ENCODE measurements at regions not wholly inside any gene's neighbourhood (a gene's known extent, or its start where the extent isn't known, plus 50 kb on each side); places are given as distances from the start of the nearest gene placed in this dataset.

DNA sequence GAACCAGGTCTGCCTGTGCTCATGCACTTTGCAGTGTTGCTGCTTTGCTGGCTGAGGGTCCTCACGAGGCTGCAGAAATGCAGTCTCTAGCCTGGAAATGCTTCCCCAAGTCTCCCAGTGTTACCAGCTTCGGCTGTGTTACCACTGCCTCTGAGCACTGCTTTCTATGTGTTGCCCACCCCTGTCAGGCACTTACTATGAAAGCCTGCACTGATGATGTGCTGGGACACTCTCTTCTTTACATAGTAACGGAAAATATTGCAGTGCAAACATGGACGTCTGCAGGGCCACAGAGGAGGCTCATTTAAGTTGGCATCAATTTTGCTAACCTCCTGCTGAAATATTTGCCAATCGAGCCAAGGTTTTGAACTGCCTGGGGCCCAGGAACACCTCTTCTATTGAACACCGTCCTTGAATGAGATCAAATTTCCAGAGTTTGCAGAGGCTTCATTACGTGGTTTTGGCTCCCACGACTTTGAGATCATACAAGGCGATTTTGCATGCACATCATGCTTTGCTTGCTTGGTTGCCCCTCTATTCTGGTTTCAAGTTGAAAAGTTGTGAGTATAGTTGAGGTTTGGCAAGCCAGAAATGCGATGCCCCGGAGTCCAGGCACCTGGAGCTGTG is 404.7 kb upstream of the PODXL start:
- no peaks in the 10 kb centered on the region for H3K36me3 ChIP-seq
- H3K9me3 ChIP-seq: no peaks in the 10 kb centered on the region
- no peaks in the 10 kb centered on the region for H3K4me1 ChIP-seq
- intact Hi-C loops (cut with DNase I; ENCODE audit: low total_unique reads): no loop called here
- no peaks in the 10 kb centered on the region for H3K27me3 ChIP-seq
- no peak for DNase-seq
- no peak overlapping the region for H3K27ac ChIP-seq
- no peak overlapping the region for H3K4me3 ChIP-seq
- TF ChIP-seq, protein P1, sequence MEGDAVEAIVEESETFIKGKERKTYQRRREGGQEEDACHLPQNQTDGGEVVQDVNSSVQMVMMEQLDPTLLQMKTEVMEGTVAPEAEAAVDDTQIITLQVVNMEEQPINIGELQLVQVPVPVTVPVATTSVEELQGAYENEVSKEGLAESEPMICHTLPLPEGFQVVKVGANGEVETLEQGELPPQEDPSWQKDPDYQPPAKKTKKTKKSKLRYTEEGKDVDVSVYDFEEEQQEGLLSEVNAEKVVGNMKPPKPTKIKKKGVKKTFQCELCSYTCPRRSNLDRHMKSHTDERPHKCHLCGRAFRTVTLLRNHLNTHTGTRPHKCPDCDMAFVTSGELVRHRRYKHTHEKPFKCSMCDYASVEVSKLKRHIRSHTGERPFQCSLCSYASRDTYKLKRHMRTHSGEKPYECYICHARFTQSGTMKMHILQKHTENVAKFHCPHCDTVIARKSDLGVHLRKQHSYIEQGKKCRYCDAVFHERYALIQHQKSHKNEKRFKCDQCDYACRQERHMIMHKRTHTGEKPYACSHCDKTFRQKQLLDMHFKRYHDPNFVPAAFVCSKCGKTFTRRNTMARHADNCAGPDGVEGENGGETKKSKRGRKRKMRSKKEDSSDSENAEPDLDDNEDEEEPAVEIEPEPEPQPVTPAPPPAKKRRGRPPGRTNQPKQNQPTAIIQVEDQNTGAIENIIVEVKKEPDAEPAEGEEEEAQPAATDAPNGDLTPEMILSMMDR (IDR thresholded peaks at IDR 0.05): no peak
- no peak for TF ChIP-seq POLR2A (IDR thresholded peaks at IDR 0.05)

DNA sequence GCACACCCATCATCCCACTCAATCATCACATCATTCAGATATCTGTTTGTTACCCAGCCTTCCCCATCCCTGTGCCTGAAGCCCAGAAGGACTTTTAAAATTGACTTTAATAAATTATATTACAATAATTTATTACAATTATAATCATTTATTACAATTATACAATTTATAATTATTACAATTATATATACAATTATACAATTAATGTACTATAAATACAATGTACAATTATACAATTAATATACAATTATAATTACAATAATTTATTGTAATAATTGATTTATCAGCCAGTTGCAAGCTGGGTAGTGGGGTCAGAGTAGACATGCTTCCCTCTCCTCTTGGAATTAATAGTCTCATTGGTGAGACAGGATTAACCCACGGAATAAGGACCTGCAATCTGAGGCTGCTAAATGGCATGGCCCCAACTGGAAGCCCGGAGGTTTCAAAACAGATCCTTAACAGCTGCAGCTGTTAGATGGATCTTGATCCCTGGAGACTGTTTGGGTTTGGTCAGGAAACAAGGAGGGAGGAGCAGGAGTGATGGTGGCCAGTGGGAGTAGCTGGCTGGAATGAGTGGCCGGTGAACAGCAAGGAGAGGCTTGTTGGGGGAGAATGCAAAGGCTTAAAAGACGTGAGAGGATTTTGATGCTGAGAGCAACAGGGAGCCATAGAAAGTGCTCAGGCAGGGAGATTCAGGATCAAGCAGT is 402.8 kb upstream of the PODXL start:
- H3K9me3 ChIP-seq: no peaks in the 10 kb centered on the region
- intact Hi-C loops (cut with DNase I; ENCODE audit: low total_unique reads): no loop called here
- no peaks in the 10 kb centered on the region for H3K27me3 ChIP-seq
- DNase-seq: no peak
- no peak overlapping the region for H3K27ac ChIP-seq
- H3K4me1 ChIP-seq: no peaks in the 10 kb centered on the region
- no peaks in the 10 kb centered on the region for H3K36me3 ChIP-seq
- no peak for TF ChIP-seq POLR2A (IDR thresholded peaks at IDR 0.05)
- H3K4me3 ChIP-seq: no peak overlapping the region

DNA sequence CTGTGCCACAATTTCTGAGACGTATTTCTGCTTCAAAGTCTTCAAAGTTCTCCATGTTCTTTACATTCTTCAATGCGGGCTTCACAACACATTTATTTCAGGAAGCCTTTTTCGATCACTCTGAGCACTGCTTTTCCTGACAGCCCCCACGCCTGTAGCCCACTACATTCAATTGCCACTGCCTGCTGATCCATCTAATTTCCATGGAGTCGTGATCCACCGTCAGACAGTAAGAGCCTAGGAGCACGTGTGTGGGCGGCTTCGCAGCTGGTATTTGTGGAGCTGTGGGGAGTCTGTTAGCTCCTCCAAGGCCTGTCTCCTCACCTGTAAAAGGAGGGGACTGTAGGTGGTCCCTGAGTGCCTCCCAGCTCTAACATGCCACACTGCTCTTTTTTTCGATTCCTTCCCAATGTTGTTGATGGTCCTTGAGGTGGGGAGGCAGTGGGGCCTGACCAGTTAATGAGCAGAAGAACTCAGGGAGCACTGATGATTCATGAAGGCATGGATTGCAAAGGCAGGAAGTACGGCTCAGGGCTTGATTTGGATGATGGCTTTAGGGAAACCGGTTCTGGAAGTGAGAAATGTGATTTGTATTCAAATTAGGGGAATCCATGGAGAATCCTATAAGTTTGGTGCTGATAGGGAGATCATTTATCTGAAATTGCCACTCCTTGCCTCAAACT is 401.1 kb upstream of the PODXL start:
- no peaks in the 10 kb centered on the region for H3K27me3 ChIP-seq
- H3K4me3 ChIP-seq: no peak overlapping the region
- TF ChIP-seq POLR2A (IDR thresholded peaks at IDR 0.05): no peak
- TF ChIP-seq, protein P1 (IDR thresholded peaks at IDR 0.05): no peak
- no peaks in the 10 kb centered on the region for H3K36me3 ChIP-seq
- H3K27ac ChIP-seq: no peak overlapping the region
- no peaks in the 10 kb centered on the region for H3K9me3 ChIP-seq
- intact Hi-C loops (cut with DNase I; ENCODE audit: low total_unique reads): no loop called here
- DNase-seq: no peak
- no peaks in the 10 kb centered on the region for H3K4me1 ChIP-seq

DNA sequence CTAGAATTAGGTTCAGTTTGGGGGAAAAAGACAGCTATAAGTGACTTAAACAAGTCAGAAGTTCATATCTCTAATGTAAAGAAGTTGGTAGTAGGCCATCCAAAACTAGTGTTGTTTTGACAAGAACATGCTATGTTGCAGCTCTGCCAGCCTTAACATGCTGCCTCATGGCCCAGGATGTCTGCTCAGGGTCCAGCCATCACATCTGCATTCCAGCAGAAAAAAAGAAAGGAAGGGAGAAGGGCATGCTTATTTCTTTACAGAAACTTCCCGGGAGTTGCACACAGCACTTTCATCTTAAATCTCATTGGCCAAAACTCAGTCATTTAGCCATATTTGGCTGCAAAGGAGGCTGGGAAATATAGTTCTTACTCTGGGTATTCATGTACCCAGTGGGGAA is 400.4 kb upstream of the PODXL start:
- Histone ChIP-seq H3K36me3 (no peaks in the 10 kb centered on the region), H3K4me3 (no peak overlapping the region), H3K27ac (no peak overlapping the region), H3K4me1 (no peaks in the 10 kb centered on the region), H3K27me3 (no peaks in the 10 kb centered on the region), H3K9me3 (no peaks in the 10 kb centered on the region)
- no peak for DNase-seq
- intact Hi-C loops (cut with DNase I; ENCODE audit: low total_unique reads): no loop called here
- no peak for TF ChIP-seq POLR2A (IDR thresholded peaks at IDR 0.05)
- TF ChIP-seq, protein P1 (IDR thresholded peaks at IDR 0.05): no peak

GRCh38 chr7:131955679-131956078 is 399.3 kb upstream of the PODXL start:
- no peak overlapping the region for H3K4me3 ChIP-seq
- H3K27ac ChIP-seq: no peak overlapping the region
- H3K4me1 ChIP-seq: no peaks in the 10 kb centered on the region
- DNase-seq: no peak
- no peaks in the 10 kb centered on the region for H3K36me3 ChIP-seq
- intact Hi-C loops (cut with DNase I; ENCODE audit: low total_unique reads): no loop called here
- H3K27me3 ChIP-seq: no peaks in the 10 kb centered on the region
- TF ChIP-seq, protein P1 (IDR thresholded peaks at IDR 0.05): no peak
- TF ChIP-seq POLR2A (IDR thresholded peaks at IDR 0.05): no peak
- no peaks in the 10 kb centered on the region for H3K9me3 ChIP-seq
